Dendritic cell treated with granulocyte-macrophage colony-stimulating factor and Interleukin-4, amounts not matched to agents 40 ng/mL and 50 ng/mL, for 4 days (primary cell): ENCODE measurements at regions not wholly inside any gene's neighbourhood (a gene's known extent, or its start where the extent isn't known, plus 50 kb on each side); places are given as distances from the start of the nearest gene placed in this dataset.

Source experiments
- H3K27ac Mint-ChIP-seq: one replicate; pipeline ENCODE4 v1.8.0; 2022; ENCODE audit warnings: mild to moderate bottlenecking, mixed read lengths
- H3K27me3 Mint-ChIP-seq: one replicate; pipeline ENCODE4 v1.8.0; 2022; ENCODE audit warnings: mild to moderate bottlenecking, mixed read lengths
- H3K36me3 Mint-ChIP-seq: one replicate; pipeline ENCODE4 v1.8.0; 2022; ENCODE audit warnings: low read depth, mixed read lengths
- H3K4me1 Mint-ChIP-seq: one replicate; pipeline ENCODE4 v1.8.0; 2022; ENCODE audit warnings: low read depth, mixed read lengths
- H3K4me3 Mint-ChIP-seq: one replicate; pipeline ENCODE4 v1.8.0; 2022; ENCODE audit warnings: mild to moderate bottlenecking, moderate library complexity, mixed read lengths
- H3K9me3 Mint-ChIP-seq: one replicate; pipeline ENCODE4 v1.8.0; 2022; ENCODE audit warnings: mixed read lengths
- intact Hi-C: fragments of 100-400 bp; cut with micrococcal nuclease; formaldehyde crosslinking; loops from one replicate; pipeline ENCODE4 v1.15.0; 2022

DNA sequence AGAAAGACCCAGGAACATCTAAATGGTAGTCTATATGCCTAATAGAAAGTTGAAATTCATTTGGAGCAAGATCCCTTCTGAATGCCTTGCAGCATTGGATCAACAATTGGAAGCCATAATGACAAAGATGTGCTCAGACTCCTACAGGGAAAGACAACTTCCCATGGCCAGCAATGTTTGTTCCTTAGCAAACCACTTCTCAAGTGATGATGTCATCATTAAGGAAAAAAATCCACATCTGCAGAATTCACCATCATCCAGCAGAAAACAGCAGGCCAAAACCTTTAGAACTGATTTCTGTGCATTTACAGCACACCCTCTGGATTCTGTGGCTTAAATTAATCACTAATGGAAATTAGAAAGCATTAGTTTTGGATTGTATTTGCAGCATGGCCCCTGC is 82.4 kb upstream of the ZIC3 start:
- Mint-ChIP-seq H3K4me1 (no peaks in the 10 kb centered on the region), H3K27ac (no peak overlapping the region), H3K4me3 (no peak overlapping the region)

DNA sequence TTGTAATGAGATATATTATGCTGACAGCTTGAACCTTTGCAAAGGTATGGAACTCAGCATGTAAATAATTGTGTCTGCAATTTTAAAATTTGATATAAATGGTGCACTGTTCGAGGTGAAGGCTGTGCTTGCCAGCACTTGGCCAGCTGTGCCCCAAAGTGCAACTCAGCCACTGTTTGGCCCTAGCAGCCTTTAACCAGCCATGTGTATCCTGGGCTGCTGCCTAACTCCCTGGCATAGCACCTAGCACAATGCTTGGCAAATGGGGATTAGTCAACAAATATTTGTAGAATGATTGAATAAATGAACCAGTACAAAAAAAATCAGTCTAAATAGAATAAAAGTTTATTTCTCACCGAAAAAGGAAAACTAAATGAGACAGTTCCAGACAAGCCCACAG is 83.8 kb upstream of the ZIC3 start:
- H3K9me3 Mint-ChIP-seq = no peaks in the 10 kb centered on the region
- intact Hi-C loops = no loop called here
- H3K4me1 Mint-ChIP-seq = no peaks in the 10 kb centered on the region
- H3K27me3 Mint-ChIP-seq = peaks cover 1% of the 10 kb centered on the region
- H3K27ac Mint-ChIP-seq = no peak overlapping the region
- no peak overlapping the region for H3K4me3 Mint-ChIP-seq
- H3K36me3 Mint-ChIP-seq = no peaks in the 10 kb centered on the region

More for the DNA sequence above, 82.4 kb upstream of the ZIC3 start:
- Mint-ChIP-seq H3K27me3 (peaks cover 1% of the 10 kb centered on the region), H3K9me3 (no peaks in the 10 kb centered on the region), H3K36me3 (no peaks in the 10 kb centered on the region)
- intact Hi-C loops = no loop called here

DNA sequence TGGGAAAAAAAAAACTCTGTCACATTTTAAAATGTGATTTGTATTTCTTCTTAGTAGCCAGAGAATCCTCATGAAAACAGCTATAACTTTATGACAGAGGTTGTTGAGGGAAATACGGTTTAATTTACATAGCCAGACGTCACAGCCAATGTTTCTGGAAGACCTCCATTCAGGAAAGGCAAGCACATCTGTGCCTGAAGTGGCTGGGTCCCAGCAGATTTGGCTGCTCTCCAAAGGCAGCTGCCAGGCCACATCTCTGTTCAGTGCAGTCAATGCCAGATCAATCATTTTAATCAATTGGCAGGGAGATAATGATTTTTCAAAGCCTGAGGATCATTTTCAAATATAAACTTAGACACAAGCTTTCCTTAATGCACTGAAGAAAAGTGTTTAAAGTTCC is 86.5 kb upstream of the ZIC3 start:
- Mint-ChIP-seq H3K4me3 (no peak overlapping the region), H3K27ac (no peak overlapping the region), H3K9me3 (no peaks in the 10 kb centered on the region), H3K4me1 (no peaks in the 10 kb centered on the region), H3K36me3 (no peaks in the 10 kb centered on the region), H3K27me3 (peaks cover 1% of the 10 kb centered on the region)
- intact Hi-C loops = no loop called here

DNA sequence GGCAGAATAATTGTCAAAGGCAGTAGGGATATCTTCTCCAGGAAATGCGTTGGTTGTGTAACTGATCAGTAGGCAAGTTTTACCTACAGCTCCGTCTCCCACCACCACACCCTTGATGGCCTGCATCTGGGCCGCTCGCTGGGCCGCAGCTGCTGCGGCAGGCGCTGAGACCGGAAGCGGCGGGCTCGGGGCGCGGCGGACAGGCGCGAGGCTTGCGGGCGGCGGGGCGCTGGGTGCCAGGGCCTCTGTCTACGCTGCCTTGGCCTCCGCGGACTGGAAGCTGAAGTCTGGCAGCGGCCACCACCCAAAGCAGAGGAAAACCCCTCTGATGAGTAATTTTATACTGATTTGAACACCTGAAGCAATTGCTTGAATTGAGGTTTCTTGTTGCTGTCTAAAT is 124.2 kb upstream of the ZIC3 start:
- peaks cover 3% of the 10 kb centered on the region for H3K27me3 Mint-ChIP-seq
- no peak overlapping the region for H3K27ac Mint-ChIP-seq
- no peaks in the 10 kb centered on the region for H3K36me3 Mint-ChIP-seq
- intact Hi-C loops = no loop called here
- no peak overlapping the region for H3K4me3 Mint-ChIP-seq
- no peaks in the 10 kb centered on the region for H3K4me1 Mint-ChIP-seq
- H3K9me3 Mint-ChIP-seq = no peaks in the 10 kb centered on the region

DNA sequence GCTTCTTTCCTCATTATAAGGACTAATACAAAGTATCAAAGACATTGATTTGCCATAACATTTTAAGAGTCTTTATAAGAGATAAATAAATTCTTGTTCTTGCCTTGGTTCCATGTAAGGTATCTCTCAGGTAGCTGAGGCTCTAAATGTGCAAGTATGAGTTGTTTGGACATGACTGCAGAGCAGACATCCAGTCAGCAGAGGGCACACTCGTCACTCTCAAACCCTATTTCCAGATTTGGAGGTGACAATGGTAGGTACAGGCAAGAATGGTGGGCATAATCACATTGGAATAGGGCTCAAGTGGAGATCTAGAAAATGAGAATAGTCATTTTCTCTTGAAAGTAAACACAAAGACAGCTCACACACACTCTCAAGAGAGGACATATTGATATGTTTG is 133.3 kb upstream of the ZIC3 start:
- Mint-ChIP-seq H3K36me3 (no peaks in the 10 kb centered on the region), H3K27me3 (peaks cover 52% of the 10 kb centered on the region)
- intact Hi-C loops = no loop called here

DNA sequence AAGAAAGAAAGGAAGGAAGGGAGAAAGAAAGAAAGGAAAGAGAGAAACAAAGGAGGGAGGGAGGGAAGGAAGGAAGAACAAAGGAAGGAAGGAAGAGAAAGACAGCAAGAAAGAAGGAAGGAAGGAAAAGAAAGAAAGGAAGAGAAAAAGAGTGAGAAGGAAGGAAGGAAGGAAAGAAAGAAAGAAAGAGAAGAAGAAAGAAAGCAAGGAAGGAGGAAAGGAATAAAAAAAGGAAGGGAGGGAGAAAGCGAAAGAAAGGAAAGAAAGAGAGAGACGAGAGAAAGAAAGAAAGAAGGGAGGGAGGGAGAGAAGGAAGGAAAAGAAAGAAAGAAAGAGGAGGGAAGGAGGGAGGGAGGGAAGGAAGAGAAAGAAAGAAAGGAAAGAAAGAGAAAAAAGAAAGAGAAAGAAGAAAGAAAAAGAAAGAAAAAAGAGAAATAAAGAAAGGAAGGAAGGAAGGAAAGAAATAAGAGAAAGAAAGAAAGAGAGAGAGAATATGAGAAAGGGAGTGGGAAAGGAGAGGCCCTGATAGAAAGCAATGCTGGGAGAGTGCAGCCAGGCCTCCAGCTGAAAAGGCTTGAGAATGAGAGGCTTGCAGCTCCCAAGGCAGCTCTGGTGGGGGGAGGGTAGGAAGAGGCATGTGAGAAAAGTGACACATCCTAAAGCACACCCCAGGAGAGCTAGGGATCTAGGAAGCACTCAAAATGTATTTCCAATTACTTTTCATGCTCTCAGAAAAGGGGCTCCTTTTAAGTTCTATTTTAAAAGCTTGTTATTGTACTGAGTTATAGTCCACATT is 134.0 kb upstream of the ZIC3 start:
- H3K4me1 Mint-ChIP-seq = peaks cover 12% of the 10 kb centered on the region
- H3K9me3 Mint-ChIP-seq = no peaks in the 10 kb centered on the region
- no peak overlapping the region for H3K27ac Mint-ChIP-seq
- intact Hi-C loops = no loop called here
- peaks cover 59% of the 10 kb centered on the region for H3K27me3 Mint-ChIP-seq
- H3K36me3 Mint-ChIP-seq = no peaks in the 10 kb centered on the region
- no peak overlapping the region for H3K4me3 Mint-ChIP-seq

More for the DNA sequence above, 133.3 kb upstream of the ZIC3 start:
- Mint-ChIP-seq H3K4me3 (no peak overlapping the region), H3K4me1 (peaks cover 7% of the 10 kb centered on the region), H3K9me3 (no peaks in the 10 kb centered on the region), H3K27ac (no peak overlapping the region)

DNA sequence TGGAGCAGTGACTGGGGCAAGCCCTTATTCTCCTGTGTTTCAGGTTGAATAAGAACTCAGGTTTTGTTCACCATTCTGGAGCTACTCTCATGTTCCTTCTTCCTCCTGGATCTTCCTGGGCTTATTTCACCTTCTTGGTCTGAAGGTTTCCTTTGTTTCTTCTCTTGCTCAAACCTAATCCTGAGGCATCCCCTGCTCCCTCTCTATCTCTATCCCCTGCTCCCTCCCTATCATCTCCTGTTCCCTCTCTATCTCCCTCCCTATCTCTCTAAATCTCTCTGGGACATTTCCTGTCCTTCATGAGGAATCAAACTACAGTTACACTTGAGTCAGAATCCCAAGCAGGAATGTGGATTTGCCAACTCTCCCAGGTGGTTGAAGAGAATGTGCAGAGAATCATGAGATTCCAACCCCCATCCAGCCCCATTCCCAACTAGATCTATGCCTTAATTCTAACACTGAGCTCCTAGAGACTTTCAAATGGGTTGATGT is 134.9 kb upstream of the ZIC3 start:
- H3K9me3 Mint-ChIP-seq = no peaks in the 10 kb centered on the region
- peaks cover 62% of the 10 kb centered on the region for H3K27me3 Mint-ChIP-seq
- no peak overlapping the region for H3K27ac Mint-ChIP-seq
- intact Hi-C loops = no loop called here
- no peak overlapping the region for H3K4me3 Mint-ChIP-seq
- H3K36me3 Mint-ChIP-seq = no peaks in the 10 kb centered on the region
- H3K4me1 Mint-ChIP-seq = peaks cover 12% of the 10 kb centered on the region

DNA sequence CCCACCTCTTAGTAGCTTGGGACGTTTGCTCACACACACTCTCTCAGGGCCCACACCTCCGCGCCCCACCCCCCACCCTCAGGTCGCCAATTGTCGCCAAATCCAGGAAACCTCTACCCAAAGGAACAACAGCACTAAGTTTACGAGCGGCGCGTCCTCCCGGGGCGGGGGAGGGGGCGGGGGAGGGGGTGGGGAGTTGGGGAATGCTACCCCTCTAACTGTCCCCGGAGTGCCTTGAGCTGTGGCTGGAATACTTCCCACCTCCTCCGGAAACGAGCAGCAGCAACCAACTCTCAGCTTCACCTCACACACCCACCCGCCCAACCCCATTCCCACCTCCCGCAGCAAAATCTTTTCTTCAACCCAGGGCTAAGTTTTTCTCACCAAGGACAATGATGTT is 135.6 kb upstream of the ZIC3 start:
- Mint-ChIP-seq H3K4me3 (no peak overlapping the region), H3K27ac (no peak overlapping the region), H3K4me1 (peaks cover 12% of the 10 kb centered on the region), H3K9me3 (no peaks in the 10 kb centered on the region), H3K36me3 (no peaks in the 10 kb centered on the region), H3K27me3 (peaks cover 67% of the 10 kb centered on the region)
- intact Hi-C loops = no loop called here

DNA sequence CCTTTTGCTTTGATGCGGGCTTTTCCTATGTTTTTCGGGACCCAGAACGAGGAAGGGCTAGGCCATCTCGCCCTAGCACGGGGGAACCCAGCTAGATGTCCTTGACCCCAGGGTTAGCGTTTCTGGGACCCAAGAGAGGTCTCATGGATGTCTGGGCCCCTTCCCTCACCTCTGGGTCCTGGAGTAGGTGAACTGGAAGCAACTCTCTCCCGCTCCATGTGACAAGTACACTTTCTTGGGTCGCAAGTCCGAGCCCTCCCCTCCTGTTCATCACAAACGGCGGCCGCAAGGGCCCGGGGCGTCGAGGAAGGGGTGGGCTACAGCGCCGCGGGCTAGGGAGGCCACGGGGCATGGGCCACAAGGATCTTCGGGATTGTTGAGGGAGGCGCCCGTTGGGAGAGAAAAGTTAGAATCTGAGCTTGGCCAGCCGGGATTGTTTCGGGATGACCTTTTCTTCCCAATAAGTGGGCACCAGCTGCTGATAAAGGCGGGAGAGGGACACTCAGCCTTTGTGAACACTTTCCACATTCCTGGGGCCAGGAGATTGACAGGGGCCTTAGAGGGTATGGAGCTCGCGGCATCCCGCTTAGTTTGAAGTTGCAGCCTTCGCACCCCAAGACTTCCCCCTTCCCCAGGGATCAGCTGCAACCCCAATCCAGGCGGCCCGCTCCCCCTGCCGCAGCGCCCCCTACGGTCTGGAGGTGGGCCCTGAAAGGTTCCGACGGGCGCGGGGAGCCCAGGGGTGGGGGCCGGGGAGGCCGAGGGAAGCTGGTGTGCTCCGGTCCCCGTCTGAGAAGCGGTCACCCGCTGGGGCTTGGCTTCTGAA is 136.9 kb upstream of the ZIC3 start:
- peaks cover 12% of the 10 kb centered on the region for H3K4me1 Mint-ChIP-seq
- peaks cover 76% of the 10 kb centered on the region for H3K27me3 Mint-ChIP-seq
- no peaks in the 10 kb centered on the region for H3K36me3 Mint-ChIP-seq
- H3K27ac Mint-ChIP-seq = no peak overlapping the region
- intact Hi-C loops = loop anchor here (10.0 kb wide), 1 partner anchor 136 kb away; the partner anchor contains the start of gene ZIC3
- no peaks in the 10 kb centered on the region for H3K9me3 Mint-ChIP-seq
- peak overlapping the region; percentile 76 for H3K4me3 Mint-ChIP-seq

DNA sequence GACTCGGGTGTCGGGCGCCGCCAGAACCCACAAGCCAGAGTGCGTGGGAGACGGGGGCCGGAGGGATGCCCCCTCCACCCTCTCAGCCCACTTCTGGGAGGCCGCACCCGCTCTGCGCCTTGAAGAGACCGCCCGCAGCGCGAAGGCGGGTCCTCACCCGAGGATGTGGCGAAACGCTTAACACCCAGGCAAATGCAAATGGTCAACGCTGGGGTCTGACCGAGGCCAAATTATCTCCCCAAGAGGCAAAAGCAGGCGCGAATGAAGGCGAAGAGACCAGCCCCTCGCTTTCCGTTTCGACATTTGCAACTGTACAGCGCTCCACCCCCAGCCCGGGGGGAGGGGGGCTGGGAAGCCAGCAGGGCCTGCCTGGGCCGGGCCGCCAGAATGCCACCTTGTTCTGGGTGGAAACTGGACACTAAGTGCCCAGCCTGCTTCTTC is 137.7 kb upstream of the ZIC3 start:
- H3K27me3 Mint-ChIP-seq = peaks cover 80% of the 10 kb centered on the region
- H3K9me3 Mint-ChIP-seq = no peaks in the 10 kb centered on the region
- H3K36me3 Mint-ChIP-seq = no peaks in the 10 kb centered on the region
- no peak overlapping the region for H3K27ac Mint-ChIP-seq
- intact Hi-C loops = loop anchor here (10.0 kb wide), 1 partner anchor 137 kb away; the partner anchor contains the start of gene ZIC3
- H3K4me1 Mint-ChIP-seq = peaks cover 12% of the 10 kb centered on the region
- peak overlapping the region; percentile 76 for H3K4me3 Mint-ChIP-seq

DNA sequence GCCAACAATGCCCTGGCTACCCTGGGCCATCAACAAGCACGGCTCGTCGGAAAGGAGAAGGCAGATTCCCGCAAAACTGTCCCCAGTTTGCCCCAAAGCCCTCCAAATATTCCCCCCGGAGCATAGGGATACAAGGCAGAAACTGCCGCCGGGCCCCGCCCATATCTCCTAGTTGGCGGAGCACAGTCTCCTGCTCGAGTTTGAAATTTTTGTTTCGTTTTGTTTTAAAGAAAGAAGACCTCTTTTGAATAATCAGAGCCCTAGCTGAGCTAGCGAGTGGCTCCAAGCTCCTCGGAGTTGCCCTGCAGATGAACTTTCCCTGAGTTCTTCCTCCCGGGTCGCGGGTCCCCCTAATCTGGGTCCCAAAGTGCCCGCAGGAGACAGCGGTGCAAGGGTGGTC is 138.1 kb upstream of the ZIC3 start:
- intact Hi-C loops = loop anchor here (10.0 kb wide), 1 partner anchor 137 kb away; the partner anchor contains the start of gene ZIC3
- Mint-ChIP-seq H3K36me3 (no peaks in the 10 kb centered on the region), H3K4me3 (peak overlapping the region; percentile 76), H3K4me1 (peaks cover 12% of the 10 kb centered on the region), H3K27me3 (peaks cover 80% of the 10 kb centered on the region), H3K9me3 (no peaks in the 10 kb centered on the region), H3K27ac (no peak overlapping the region)

DNA sequence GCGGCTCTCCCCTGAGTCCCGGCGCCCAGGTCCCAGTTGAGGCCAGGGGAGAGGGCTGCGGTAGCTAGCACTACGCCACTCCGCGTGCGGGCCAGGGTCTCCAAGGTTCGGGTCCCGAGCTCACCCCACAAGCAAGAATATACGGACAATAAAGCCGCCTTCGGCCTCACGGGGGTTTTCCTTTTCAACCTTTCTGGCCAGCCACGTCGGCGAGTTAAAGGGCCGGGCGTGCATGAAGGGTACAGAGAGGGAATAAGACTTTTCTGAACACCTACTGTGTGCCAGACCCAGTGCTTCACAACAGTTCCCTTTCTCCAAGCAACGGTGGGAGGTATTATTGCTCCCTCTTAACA is 138.5 kb upstream of the ZIC3 start:
- Mint-ChIP-seq H3K27me3 (peaks cover 81% of the 10 kb centered on the region), H3K4me3 (peak overlapping the region; percentile 76)

DNA sequence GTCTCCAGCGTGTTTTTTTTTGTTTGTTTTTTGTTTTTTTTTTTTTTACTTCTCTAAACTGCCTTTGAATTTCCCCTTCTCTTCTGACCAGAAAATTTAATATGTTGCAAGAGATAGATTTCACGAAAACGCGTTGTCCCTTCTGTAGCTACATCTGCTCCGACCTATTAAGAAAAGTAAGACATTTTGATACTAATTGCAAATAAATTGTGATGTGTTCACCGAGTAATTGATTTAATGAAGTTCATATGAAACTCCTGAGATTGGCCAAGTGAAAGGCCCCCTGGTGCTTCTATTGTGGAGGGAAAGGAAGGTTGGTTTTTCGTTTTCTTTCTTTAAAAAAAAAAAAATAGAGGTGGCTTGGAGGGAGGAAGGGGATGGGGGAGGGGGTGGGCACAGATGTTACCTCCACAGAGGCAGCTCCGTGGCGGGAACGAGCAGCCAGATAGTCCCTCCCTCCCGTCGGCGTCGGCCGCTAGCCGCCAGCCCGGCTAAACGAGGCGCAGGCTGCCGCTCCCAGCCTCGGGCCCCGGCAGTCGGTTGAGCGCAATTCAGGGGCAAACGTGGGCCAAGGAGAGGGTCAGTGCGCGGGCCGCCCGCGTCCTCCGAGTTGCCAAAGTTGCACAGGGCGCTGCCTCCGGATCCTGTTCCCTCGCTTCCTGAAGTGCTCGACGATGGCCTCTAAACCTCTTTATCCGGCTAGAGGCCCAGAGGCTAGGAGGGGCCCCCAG is 139.1 kb upstream of the ZIC3 start:
- H3K27me3 Mint-ChIP-seq = peaks cover 78% of the 10 kb centered on the region
- intact Hi-C loops = loop anchor here (10.0 kb wide), 1 partner anchor 138 kb away; the partner anchor contains the start of gene ZIC3
- H3K36me3 Mint-ChIP-seq = no peaks in the 10 kb centered on the region
- H3K4me1 Mint-ChIP-seq = peaks cover 12% of the 10 kb centered on the region
- H3K9me3 Mint-ChIP-seq = no peaks in the 10 kb centered on the region
- no peak overlapping the region for H3K27ac Mint-ChIP-seq
- peak overlapping the region; percentile 76 for H3K4me3 Mint-ChIP-seq

More for the DNA sequence above, 138.5 kb upstream of the ZIC3 start:
- intact Hi-C loops = loop anchor here (10.0 kb wide), 1 partner anchor 137 kb away; the partner anchor contains the start of gene ZIC3
- no peaks in the 10 kb centered on the region for H3K9me3 Mint-ChIP-seq
- H3K4me1 Mint-ChIP-seq = peaks cover 12% of the 10 kb centered on the region
- H3K36me3 Mint-ChIP-seq = no peaks in the 10 kb centered on the region
- H3K27ac Mint-ChIP-seq = no peak overlapping the region
